Mesendoderm (in vitro differentiated cells): ENCODE measurements at regions not wholly inside any gene's neighbourhood (a gene's known extent, or its start where the extent isn't known, plus 50 kb on each side); places are given as distances from the start of the nearest gene placed in this dataset.

Source experiments
- DNase-seq: peaks from one replicate; pipeline ENCODE4 v3.0.0; 2013
- H2AK5ac ChIP-seq: 2 replicates; pipeline ENCODE4 v1.6.1; 2013; ENCODE audit warnings: low read length, inconsistent platforms
- H2BK120ac ChIP-seq: 2 replicates; pipeline ENCODE4 v1.6.1; 2013; ENCODE audit warnings: low read depth, mild to moderate bottlenecking, low read length, moderate library complexity, mixed read lengths
- H2BK15ac ChIP-seq: replicated peaks from 2 replicates; pipeline ENCODE4 v1.6.1; 2013; ENCODE audit warnings: low read depth, mild to moderate bottlenecking, moderate library complexity
- H2BK5ac ChIP-seq: 2 replicates; pipeline ENCODE4 v1.6.1; 2013; ENCODE audit warnings: low read length, inconsistent platforms
- H3K18ac ChIP-seq: 2 replicates; pipeline ENCODE4 v1.6.1; 2013; ENCODE audit warnings: mild to moderate bottlenecking, low read length, mixed read lengths
- H3K23ac ChIP-seq: one replicate; pipeline ENCODE4 v1.6.1; 2013; ENCODE audit warnings: low read length
- H3K27ac ChIP-seq: 2 replicates; pipeline ENCODE4 v1.5.1; 2013; ENCODE audit warnings: low read depth, mild to moderate bottlenecking, inconsistent platforms, low read length, moderate library complexity
- H3K27me3 ChIP-seq: 2 replicates; pipeline ENCODE4 v1.6.1; 2013; ENCODE audit warnings: low read length, control low read depth, mild to moderate bottlenecking, inconsistent platforms; ENCODE audit not compliant: insufficient read depth, poor library complexity
- H3K36me3 ChIP-seq: 2 replicates; pipeline ENCODE4 v1.6.1; 2013; ENCODE audit warnings: low read length, inconsistent platforms; ENCODE audit not compliant: control insufficient read depth, insufficient read depth
- H3K4ac ChIP-seq: one replicate; pipeline ENCODE4 v1.6.1; 2013; ENCODE audit warnings: low read depth, mild to moderate bottlenecking, low read length, moderate library complexity
- H3K4me1 ChIP-seq: 2 replicates; pipeline ENCODE4 v1.6.1; 2013; ENCODE audit warnings: low read depth, low read length, inconsistent platforms; ENCODE audit not compliant: control insufficient read depth
- H3K4me2 ChIP-seq: 2 replicates; pipeline ENCODE4 v1.6.1; 2013; ENCODE audit warnings: low read length
- H3K4me3 ChIP-seq: 2 replicates; pipeline ENCODE4 v1.5.1; 2013; ENCODE audit warnings: mild to moderate bottlenecking, low read length
- H3K56ac ChIP-seq: one replicate; pipeline ENCODE4 v1.6.1; 2013; ENCODE audit warnings: low read length
- H3K79me1 ChIP-seq: 2 replicates; pipeline ENCODE4 v1.6.1; 2013; ENCODE audit warnings: low read length, inconsistent platforms
- H3K79me2 ChIP-seq: 2 replicates; pipeline ENCODE4 v1.6.1; 2013; ENCODE audit warnings: mild to moderate bottlenecking, low read length; ENCODE audit not compliant: control insufficient read depth, insufficient read depth
- H3K9ac ChIP-seq: 2 replicates; pipeline ENCODE4 v1.6.1; 2013; ENCODE audit warnings: low read length, inconsistent platforms
- H4K5ac ChIP-seq: one replicate; pipeline ENCODE4 v1.6.1; 2013; ENCODE audit warnings: low read length
- H4K8ac ChIP-seq: one replicate; pipeline ENCODE4 v1.6.1; 2013; ENCODE audit warnings: low read depth, mild to moderate bottlenecking, control low read depth, low read length, moderate library complexity
- WGBS: extraction: QIAGEN DNeasy Blood & Tissue Kit; methylation state at CpG from one replicate; pipeline ENCODE4 v1.1.7; 2013; ENCODE audit warnings: low lambda C conversion rate, missing lambda C conversion rate; ENCODE audit not compliant: insufficient coverage; ENCODE audit errors: extremely low coverage; 5-methylcytosine and 5-hydroxymethylcytosine counted together

- Histone ChIP-seq H2AK5ac (no peak overlapping the region), H2BK120ac (no peak overlapping the region), H3K4me1 (no peaks in the 10 kb centered on the region), H3K23ac (no peak overlapping the region), H3K79me2 (no peaks in the 10 kb centered on the region), H3K27ac (no peak overlapping the region), H3K27me3 (no peaks in the 10 kb centered on the region), H2BK5ac (no peak overlapping the region), H3K4me2 (no peak overlapping the region), H3K79me1 (no peaks in the 10 kb centered on the region), H3K4me3 (no peak overlapping the region), H2BK15ac (no peak overlapping the region), H3K4ac (no peak overlapping the region), H3K9ac (no peak overlapping the region), H4K5ac (no peak overlapping the region), H3K56ac (no peak overlapping the region), H3K18ac (no peak overlapping the region), H4K8ac (no peak overlapping the region), H3K36me3 (no peaks in the 10 kb centered on the region)
- DNase-seq: no peak
- WGBS: no CpG with 5 or more reads among the region's 9 CpGs
Observed at GRCh38 chr11:70866834-70867233, 385.5 kb downstream of the SHANK2 start.

DNA sequence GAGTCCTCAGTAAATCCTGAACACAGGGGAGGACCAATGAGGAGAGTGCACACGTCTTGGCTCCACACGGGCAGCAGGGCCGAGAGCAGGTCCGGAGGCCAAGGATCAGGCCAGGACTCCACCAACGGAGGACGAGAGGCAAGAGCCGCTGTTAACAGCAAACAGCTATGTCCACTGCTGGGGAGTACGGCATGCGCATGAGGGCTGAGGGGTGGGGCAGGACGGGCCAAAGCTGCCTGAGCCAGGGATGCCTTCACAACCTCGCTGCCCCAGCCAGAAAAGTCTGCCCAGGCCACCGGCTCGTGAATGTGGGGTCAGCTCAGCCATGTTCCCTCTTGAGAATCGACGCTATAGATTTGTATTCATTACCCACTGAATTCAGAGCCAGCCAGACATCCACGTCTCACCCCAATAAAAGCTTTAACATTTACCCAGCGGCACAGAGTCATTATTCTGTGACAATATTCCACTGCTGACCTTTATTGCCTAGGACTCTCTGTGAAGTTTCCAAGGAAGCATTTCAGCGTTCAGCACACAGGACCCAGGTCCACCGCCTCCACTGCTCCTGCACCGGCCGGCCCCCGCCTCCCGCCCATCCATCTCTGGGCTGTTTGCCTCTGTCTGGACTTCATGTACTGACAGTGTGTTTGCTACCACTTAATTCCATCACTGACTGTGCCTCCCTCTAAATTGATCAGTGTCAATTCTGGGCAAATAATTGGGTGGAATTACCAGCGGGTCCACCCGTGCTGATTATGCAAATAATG is 384.9 kb downstream of the SHANK2 start:
- H3K27ac ChIP-seq: no peak overlapping the region
- no peaks in the 10 kb centered on the region for H3K4me1 ChIP-seq
- H3K79me1 ChIP-seq: no peaks in the 10 kb centered on the region
- H3K79me2 ChIP-seq: no peaks in the 10 kb centered on the region
- H3K4me3 ChIP-seq: no peak overlapping the region
- H3K9ac ChIP-seq: no peak overlapping the region
- H2BK120ac ChIP-seq: no peak overlapping the region
- no peak overlapping the region for H2BK15ac ChIP-seq
- no peak overlapping the region for H3K4ac ChIP-seq
- no CpG with 5 or more reads among the region's 25 CpGs for WGBS
- H3K27me3 ChIP-seq: no peaks in the 10 kb centered on the region
- H4K8ac ChIP-seq: no peak overlapping the region
- H3K4me2 ChIP-seq: no peak overlapping the region
- no peak for DNase-seq
- H2AK5ac ChIP-seq: no peak overlapping the region
- no peak overlapping the region for H3K18ac ChIP-seq
- H3K56ac ChIP-seq: no peak overlapping the region
- no peak overlapping the region for H2BK5ac ChIP-seq
- H3K36me3 ChIP-seq: no peaks in the 10 kb centered on the region
- H4K5ac ChIP-seq: no peak overlapping the region
- H3K23ac ChIP-seq: peak overlapping the region; percentile 57

GRCh38 chr11:70868341-70868885 is 384.0 kb downstream of the SHANK2 start:
- Histone ChIP-seq H2BK15ac (no peak overlapping the region), H4K8ac (no peak overlapping the region), H2BK5ac (no peak overlapping the region), H3K27me3 (no peaks in the 10 kb centered on the region), H4K5ac (no peak overlapping the region), H2BK120ac (no peak overlapping the region), H2AK5ac (no peak overlapping the region), H3K79me2 (no peaks in the 10 kb centered on the region), H3K56ac (no peak overlapping the region), H3K4me3 (no peak overlapping the region), H3K27ac (no peak overlapping the region), H3K79me1 (no peaks in the 10 kb centered on the region), H3K9ac (no peak overlapping the region), H3K18ac (no peak overlapping the region), H3K4ac (no peak overlapping the region), H3K4me1 (no peaks in the 10 kb centered on the region), H3K23ac (no peak overlapping the region), H3K36me3 (no peaks in the 10 kb centered on the region), H3K4me2 (no peak overlapping the region)
- WGBS: no CpG with 5 or more reads among the region's 8 CpGs
- DNase-seq: no peak

GRCh38 chr11:70869054-70869453 is 383.3 kb downstream of the SHANK2 start:
- Histone ChIP-seq H3K4ac (no peak overlapping the region), H2BK15ac (no peak overlapping the region)

GRCh38 chr11:70871881-70872280 is 380.5 kb downstream of the SHANK2 start:
- H3K9ac ChIP-seq: no peak overlapping the region
- H3K36me3 ChIP-seq: no peaks in the 10 kb centered on the region
- no peaks in the 10 kb centered on the region for H3K27me3 ChIP-seq
- no peak overlapping the region for H3K4ac ChIP-seq
- no peak overlapping the region for H2BK120ac ChIP-seq
- no peak for DNase-seq
- no peak overlapping the region for H2BK5ac ChIP-seq
- no peak overlapping the region for H2AK5ac ChIP-seq
- H3K56ac ChIP-seq: no peak overlapping the region
- H2BK15ac ChIP-seq: no peak overlapping the region
- H4K8ac ChIP-seq: no peak overlapping the region
- no peak overlapping the region for H3K18ac ChIP-seq
- no peak overlapping the region for H3K27ac ChIP-seq
- no peaks in the 10 kb centered on the region for H3K79me2 ChIP-seq
- no peak overlapping the region for H3K4me2 ChIP-seq
- no peak overlapping the region for H4K5ac ChIP-seq
- no peaks in the 10 kb centered on the region for H3K4me1 ChIP-seq
- H3K23ac ChIP-seq: no peak overlapping the region
- no peak overlapping the region for H3K4me3 ChIP-seq
- WGBS: no CpG with 5 or more reads among the region's 12 CpGs
- no peaks in the 10 kb centered on the region for H3K79me1 ChIP-seq

More at GRCh38 chr11:70869054-70869453, 383.3 kb downstream of the SHANK2 start:
- Histone ChIP-seq H3K9ac (no peak overlapping the region), H3K79me1 (no peaks in the 10 kb centered on the region), H3K56ac (no peak overlapping the region), H3K4me2 (no peak overlapping the region), H2AK5ac (no peak overlapping the region), H3K27me3 (no peaks in the 10 kb centered on the region), H4K5ac (no peak overlapping the region), H3K23ac (no peak overlapping the region), H3K36me3 (no peaks in the 10 kb centered on the region), H3K27ac (no peak overlapping the region), H2BK5ac (no peak overlapping the region), H2BK120ac (no peak overlapping the region), H3K79me2 (no peaks in the 10 kb centered on the region), H3K4me1 (no peaks in the 10 kb centered on the region), H3K4me3 (no peak overlapping the region), H4K8ac (no peak overlapping the region), H3K18ac (no peak overlapping the region)
- DNase-seq: no peak
- WGBS: no CpG with 5 or more reads among the region's 10 CpGs

- no peaks in the 10 kb centered on the region for H3K4me1 ChIP-seq
- H3K27ac ChIP-seq: no peak overlapping the region
- H4K5ac ChIP-seq: no peak overlapping the region
- no peaks in the 10 kb centered on the region for H3K79me1 ChIP-seq
- H3K9ac ChIP-seq: no peak overlapping the region
- DNase-seq: no peak
- no CpG with 5 or more reads among the region's 11 CpGs for WGBS
- H3K23ac ChIP-seq: no peak overlapping the region
- no peak overlapping the region for H3K56ac ChIP-seq
- no peaks in the 10 kb centered on the region for H3K27me3 ChIP-seq
- H3K4me3 ChIP-seq: no peak overlapping the region
- H3K79me2 ChIP-seq: no peaks in the 10 kb centered on the region
- no peak overlapping the region for H2BK5ac ChIP-seq
- H2AK5ac ChIP-seq: no peak overlapping the region
- H2BK120ac ChIP-seq: no peak overlapping the region
- H2BK15ac ChIP-seq: no peak overlapping the region
- no peak overlapping the region for H4K8ac ChIP-seq
- H3K4me2 ChIP-seq: no peak overlapping the region
- H3K18ac ChIP-seq: no peak overlapping the region
- H3K4ac ChIP-seq: no peak overlapping the region
- no peaks in the 10 kb centered on the region for H3K36me3 ChIP-seq
Observed at GRCh38 chr11:70872299-70872698, 380.1 kb downstream of the SHANK2 start.
